HG02938 (cell line): ENCODE measurements at regions not wholly inside any gene's neighbourhood (a gene's known extent, or its start where the extent isn't known, plus 50 kb on each side); places are given as distances from the start of the nearest gene placed in this dataset.
"Not testable (repeated sequence)": the region's sequence is repeated elsewhere in the genome, so short reads cannot be mapped to it uniquely, and the experiment has no call there.

Experiments used
- ATAC-seq: cut with Tn5 transposase; IDR thresholded peaks from one replicate; pipeline ENCODE4 v1.9.1; 2021; ENCODE audit warnings: mild to moderate bottlenecking, moderate library complexity; ENCODE audit not compliant: unreplicated experiment

- ATAC-seq: no peak
These were observed 220.7 kb downstream of the TACR3 start for GRCh38 chr4:103499094-103499493.

DNA sequence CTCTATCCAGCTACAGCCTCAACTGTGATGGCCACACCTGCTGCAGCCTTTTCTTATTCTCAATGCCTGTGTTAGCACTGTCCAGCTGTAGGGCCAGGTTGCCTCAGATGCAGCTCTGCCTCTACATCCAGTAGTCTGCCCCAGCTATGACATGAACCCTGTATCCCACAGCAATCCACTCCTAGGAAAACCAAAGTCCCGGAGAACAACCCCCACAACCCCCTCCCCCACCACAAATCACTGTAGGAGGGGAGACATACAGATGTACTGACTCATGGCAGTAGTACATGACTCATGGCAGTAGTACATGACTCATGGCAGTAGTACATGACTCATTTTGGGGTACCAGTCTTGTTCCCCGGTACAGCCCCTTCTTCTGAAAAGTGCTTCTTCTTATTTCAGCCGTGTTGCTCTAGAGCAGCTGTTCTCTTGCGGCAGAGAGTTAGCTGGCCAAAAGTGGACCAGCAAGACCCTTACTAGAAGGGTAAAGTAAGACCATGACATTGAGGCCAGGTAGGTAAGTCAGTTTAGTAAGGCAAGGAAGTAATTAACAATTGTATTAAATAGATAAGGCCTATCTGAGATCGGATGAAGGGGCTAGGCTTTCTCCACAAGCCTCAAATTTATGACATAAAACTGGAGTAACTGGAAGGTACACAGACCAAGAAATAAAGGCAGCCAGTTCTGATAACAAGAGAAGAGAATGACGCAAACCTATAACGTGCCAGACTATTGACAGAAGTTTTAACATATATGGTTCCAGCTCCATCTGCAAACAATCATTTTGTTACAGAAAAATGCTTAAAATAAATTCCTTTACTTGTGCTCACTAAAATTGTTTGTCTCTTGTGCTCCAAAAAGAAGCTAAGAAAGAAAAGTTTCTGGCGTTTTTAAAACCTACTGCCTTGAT, 221.4 kb downstream of the TACR3 start:
- ATAC-seq: peak; percentile 88

DNA sequence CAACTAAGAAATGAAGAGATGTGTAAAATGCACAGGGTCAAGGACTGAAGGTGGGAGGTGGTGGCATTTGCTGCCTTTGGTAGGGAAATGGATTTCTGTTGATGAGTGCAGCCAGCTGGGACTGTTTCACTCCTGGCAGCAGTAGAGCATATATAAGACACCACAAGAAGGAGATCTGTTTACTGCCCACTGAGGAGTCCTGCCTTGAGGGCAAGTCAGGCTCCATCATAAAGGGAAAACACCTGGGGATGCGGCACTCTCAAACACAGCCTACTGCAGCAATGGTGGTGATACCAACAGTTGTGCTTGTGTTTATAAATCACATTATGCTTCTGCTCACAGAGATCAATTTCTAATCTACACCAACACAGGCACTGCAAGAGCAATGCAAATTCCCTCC, 222.1 kb downstream of the TACR3 start:
- peak; percentile 30 for ATAC-seq

- peak; percentile 13 for ATAC-seq
These were observed 223.0 kb downstream of the TACR3 start for GRCh38 chr4:103496800-103497199.

- no peak for ATAC-seq
These were observed 226.2 kb downstream of the TACR3 start for GRCh38 chr4:103493450-103494159.

DNA sequence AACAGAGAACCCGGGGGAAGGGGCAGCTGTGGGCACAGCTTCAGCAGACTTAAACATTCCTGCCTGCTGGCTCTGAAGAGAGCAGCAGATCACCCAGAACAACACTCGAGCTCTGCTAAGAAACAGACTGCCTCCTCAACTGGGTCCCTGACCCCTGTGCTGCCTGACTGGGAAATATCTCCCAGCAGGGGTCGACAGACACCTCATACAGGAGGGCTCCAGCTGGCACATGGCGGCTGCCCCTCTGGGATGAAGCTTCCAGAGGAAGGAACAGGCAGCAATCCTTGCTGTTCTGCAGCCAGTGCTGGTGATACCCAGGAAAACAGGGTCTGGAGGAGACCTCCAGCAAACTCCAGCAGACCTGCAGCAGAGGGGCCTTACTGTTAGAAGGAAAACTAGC, 234.5 kb downstream of the TACR3 start:
- not testable (repeated sequence) for ATAC-seq

GRCh38 chr4:103484521-103484920, 235.3 kb downstream of the TACR3 start:
- no peak for ATAC-seq

DNA sequence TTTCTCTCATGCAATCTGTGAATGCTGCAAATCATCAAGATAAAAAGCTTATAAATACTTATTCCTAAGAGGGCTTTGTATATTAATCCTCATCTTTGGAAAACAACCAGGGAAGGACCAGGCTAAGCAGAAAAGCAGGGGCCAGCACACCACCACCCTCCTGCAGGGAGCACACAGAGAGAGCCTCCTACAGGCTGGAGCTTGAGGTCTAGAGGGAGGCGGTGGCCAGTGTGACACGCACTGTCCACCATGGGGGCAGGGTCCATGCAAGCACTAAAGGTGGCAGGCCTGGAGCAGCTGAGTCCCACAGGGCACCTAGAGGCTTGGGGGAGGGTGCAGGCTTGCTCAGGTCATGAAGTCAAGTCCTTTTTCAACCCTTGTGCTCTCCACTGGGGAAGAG, 236.9 kb downstream of the TACR3 start:
- ATAC-seq: no peak

DNA sequence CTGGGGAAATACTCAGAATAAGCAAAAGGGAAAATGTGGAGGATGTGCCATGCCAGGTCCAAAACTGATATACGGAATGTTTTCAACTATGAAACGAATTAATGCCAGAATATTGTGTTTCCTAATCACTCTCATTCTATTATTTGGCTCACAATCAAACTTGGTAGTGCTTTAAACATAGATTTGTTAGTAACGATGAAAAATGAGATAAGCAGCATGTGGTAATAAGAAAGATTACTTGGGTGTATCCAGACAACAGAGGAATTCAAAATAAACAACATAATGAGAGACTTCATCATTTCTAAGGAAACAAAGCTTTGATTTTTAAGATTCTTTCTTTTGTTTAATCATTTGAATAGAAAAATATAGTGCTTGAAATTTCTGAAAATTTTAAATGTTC, 237.3 kb downstream of the TACR3 start:
- ATAC-seq: no peak

DNA sequence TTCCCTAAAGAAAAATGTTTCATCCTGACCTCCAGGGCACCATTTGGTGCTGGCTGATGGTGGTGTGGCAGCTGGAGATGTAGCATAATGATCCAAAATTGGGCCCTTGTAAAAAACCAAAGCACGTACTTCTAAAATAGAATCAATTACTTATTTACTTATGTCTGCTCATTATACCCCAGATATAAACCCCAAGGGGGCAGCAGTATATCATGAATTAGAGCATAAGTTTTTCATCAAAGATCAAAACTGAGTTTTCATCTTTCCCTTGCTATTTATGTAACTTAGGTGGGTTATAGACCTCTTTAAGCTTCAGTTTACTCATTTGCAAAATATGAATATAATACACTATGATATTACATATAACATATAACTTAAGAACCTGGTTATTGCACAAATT, 241.1 kb downstream of the TACR3 start:
- no peak for ATAC-seq

DNA sequence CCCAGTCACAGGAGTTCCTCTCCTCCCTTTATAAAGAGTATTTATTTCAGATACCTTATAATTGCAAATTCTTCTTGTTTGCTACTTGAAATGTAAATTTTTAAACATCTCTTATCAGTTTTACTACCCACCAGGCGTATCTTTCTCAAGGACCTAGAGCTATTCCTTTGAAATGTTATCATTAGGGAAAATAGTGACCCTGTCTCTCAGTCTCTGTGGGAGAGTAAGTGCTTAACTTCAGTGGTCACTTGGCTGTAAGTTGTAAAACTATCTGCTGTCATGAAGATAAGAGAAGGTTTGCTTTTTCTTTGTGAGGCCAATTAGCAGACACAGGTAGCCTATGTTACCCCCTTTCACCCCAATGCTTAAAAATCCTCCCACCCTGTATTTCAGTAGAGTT, 241.6 kb downstream of the TACR3 start:
- ATAC-seq: no peak

DNA sequence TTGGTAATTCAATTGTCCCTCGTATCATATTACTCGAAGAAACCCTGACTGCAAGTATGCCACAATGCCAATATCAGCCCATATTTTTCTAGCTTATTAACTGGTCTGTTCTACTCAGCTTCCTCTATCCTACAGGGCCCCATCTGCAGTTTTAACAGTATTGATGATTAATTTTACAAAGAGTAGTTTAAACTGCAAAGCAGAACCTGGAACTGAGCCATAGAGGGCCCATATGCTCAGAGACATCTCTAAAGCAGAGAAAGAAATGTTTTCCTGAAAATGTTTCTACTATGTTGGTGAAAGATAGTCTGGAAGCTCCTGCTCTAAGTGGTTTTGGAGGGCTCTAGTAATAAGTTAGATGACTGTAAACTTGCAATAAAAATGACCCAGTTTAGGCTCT, 259.4 kb upstream of the CENPE start:
- no peak for ATAC-seq

GRCh38 chr4:103451341-103451740, 253.2 kb upstream of the CENPE start:
- no peak for ATAC-seq

GRCh38 chr4:103450693-103451092, 252.6 kb upstream of the CENPE start:
- ATAC-seq: no peak

DNA sequence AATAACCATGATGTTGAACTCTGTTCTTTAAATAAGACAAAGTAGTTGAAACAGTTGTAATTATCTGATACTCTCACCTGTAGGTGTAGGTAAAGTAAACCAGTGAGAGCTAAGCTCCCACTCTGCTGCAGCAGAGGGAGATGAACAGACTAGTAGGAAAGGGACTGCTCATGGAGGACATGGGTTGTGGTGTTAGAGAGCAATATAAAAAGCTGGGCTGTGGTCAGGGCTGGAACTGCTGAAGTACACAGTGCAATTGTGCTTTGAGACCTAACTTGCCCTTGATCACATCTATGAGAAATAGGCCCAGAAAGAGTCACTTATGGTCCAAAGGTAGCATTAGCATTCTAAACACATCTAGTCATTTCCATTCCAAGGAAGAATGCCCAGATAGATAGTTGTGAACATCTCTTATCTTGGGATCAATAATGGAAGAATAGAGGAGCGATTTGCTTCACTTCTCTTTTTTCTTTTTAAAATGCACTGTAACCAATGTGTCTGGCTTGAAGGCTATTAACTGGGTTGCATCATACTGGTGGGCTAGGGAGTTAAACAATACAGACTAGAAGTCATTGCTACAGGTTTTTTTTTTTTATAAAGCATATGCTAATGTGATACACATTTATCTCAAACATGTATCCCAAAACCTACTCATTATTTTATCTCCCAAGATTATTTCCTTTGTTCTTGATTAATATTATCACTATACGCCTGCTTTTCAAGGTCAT, 251.3 kb upstream of the CENPE start:
- no peak for ATAC-seq

GRCh38 chr4:103445377-103445776, 247.2 kb upstream of the CENPE start:
- ATAC-seq: no peak

- no peak for ATAC-seq
These were observed 245.2 kb upstream of the CENPE start for GRCh38 chr4:103443324-103443723.

GRCh38 chr4:103429283-103429682, 231.1 kb upstream of the CENPE start:
- ATAC-seq: peak; percentile 93

DNA sequence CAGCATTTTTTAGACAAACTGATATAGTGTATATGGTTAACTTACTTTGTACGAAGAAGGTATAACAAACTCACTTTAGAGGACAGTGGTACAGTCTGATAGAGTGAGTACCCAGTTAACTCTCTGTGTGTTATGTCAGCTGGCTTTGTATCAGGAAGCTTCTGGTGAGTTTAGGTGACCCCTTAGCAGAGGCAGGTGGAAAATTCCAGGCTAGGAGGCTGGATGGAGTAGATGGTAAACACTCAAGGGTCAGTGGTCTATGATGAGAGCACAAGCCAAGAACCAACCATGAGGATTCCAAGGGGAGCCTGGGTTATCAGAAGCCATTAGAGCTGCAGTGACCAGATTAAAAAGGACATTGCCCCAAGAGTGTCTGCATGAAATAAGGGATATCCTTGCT, 227.3 kb upstream of the CENPE start:
- no peak for ATAC-seq

DNA sequence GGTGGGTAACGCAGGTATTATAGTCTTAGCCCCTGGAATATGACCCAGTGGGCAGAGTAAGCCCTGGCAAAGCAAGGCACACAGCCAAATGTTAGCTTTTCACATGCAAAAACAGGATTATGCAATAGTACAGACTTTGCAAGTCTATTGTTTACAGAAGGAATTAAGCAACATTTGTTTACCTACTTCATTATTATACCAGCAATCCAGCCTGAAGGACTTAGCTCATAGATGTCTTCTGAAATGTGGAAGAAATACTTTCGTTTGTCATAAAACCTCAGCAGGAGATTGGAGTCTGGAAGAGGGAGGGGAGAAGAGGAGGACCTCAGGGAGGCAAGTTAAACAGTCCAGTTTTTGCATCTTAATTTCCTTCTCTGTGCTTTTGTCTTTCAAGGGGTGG, 226.7 kb upstream of the CENPE start:
- ATAC-seq: no peak

GRCh38 chr4:103423261-103423660, 225.1 kb upstream of the CENPE start:
- ATAC-seq: no peak
